HG03571 (cell line): ENCODE measurements at regions not wholly inside any gene's neighbourhood (a gene's known extent, or its start where the extent isn't known, plus 50 kb on each side); places are given as distances from the start of the nearest gene placed in this dataset.

Experiments
- ATAC-seq: cut with Tn5 transposase; IDR thresholded peaks from one replicate; pipeline ENCODE4 v1.9.1; 2021; ENCODE audit not compliant: unreplicated experiment

DNA sequence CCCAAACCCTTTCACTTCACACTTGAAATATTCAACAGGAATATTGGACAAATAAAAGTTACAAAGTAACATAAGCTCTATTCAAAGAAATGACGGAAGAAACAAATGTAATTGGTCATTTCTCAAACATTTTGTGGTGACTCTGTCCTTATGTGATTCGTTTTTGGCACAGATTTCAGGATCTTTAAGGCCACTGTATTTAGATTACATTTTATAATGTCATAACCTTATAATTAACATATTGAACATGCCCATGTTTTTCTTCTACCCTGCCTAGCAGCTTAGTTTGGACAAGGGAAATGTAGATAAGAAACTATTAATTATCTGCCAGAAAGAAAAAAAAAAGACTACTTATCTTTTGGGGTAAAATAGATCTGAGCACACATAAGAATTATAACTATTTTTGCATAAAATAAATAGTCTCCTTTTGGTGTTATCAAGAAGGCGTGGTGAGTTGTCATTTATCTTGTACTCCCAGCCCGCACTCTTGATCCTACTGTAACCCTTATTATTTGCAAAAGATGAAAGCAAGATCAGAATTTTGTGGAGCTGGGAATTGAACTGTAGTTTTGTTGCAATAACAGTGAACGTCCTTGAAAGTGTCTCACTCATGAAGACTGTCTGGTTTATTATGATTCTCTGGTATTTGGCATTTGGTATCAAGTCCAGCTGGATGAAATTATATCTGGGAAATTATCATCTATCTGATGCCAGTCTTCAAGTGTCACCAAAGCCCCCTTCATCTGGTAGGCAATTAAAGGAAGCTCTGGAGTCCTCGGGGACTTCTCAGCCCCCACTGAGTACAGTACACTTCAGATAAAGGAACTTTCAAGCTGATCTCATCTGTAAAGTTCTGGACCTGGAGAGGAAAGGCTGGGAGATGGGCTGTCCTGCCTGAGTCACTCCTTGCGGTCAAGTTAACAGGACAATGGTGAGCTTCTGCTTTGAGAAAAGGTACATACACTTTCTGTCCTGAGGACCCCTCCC, 175.7 kb upstream of the INHBA start:
- no peak for ATAC-seq

- ATAC-seq = no peak
These were observed 174.2 kb upstream of the INHBA start for GRCh38 chr7:41877118-41877517.

- ATAC-seq = no peak
These were observed 172.6 kb upstream of the INHBA start for GRCh38 chr7:41875513-41875912.

- no peak for ATAC-seq
These were observed 171.4 kb upstream of the INHBA start for GRCh38 chr7:41874201-41874785.

DNA sequence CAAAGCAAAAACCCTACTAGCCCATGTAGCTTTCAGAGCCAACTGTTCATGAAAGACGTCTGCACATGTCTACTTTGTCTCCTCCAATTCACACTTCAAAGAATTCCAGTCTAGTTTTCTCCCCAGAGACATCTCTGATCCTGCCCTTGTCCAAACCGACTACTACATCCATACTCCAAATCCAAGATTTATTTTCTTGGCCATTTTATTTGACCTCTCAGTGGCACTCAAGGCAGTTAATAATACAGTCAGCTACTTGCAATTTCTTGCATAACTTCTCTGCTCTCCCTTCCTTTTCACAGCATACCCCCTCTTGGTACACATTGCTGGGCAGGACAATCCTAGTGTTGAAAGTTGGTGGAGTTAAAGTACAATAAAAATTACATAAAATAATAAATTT, 170.9 kb upstream of the INHBA start:
- ATAC-seq = no peak

DNA sequence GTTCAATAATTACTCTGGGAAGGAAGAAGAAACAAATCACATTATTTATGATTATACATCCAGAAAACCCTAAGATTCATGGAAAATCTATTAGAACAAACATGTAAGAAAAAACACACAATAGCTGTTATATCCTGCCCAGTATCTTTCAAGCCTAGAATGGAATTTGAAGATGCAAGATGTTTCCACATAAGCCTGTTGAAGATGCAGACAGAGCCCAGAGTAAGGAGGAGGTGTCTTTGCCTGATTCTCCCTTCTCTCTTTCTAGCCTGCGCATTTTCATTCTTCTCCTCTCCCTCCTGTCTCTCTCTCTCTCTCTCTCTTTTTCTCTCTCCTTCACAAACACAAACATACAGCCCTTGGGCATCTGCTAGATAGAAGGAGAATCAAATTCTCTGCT, 170.1 kb upstream of the INHBA start:
- ATAC-seq = no peak

- no peak for ATAC-seq
These were observed 167.7 kb upstream of the INHBA start for GRCh38 chr7:41870461-41871138.

DNA sequence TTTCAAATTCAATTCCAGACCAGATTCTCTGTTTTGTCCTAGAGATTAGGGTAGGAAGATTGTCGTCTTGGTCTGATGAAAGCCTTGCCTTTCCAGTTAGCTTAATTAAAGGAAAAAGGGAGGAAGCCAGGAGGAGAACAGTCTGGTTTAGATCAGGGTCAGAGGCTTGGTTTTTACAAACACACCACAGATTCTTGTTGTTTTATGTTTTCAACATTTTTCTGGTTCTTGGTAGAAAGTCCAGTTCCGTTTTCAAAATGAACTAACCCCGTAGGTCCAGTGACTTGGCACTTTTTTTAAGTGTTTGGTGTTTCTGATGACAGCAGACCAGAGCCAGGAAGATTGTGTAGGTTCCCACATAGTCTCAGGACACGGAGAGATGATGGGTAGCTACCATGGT, 167.1 kb upstream of the INHBA start:
- ATAC-seq = no peak

- no peak for ATAC-seq
These were observed 166.7 kb upstream of the INHBA start for GRCh38 chr7:41869596-41869995.

GRCh38 chr7:41869091-41869490, 166.2 kb upstream of the INHBA start:
- no peak for ATAC-seq

- no peak for ATAC-seq
These were observed 164.9 kb upstream of the INHBA start for GRCh38 chr7:41867639-41868280.

DNA sequence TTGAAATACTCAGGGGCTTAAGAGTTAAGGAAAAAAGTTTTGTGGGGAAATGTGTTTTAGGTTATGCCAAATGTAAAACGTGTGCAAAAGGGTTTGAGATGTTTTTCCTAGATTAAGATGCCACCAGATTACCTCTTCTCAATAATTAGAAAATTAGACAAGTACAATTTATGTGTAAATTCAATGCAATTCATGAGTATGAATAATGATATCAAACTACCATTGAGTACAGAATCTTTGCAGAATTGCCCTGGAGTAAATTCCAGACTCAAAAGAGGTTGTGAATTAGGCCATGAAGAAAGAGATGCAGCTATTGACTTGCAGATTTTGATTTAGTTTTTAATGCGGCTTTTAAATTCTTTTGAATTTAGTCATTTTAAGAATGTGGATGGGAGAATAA, 159.4 kb upstream of the INHBA start:
- no peak for ATAC-seq

GRCh38 chr7:41861642-41862041, 158.8 kb upstream of the INHBA start:
- ATAC-seq = no peak

GRCh38 chr7:41858201-41858600, 155.3 kb upstream of the INHBA start:
- ATAC-seq = no peak

- ATAC-seq = no peak
These were observed 152.9 kb upstream of the INHBA start for GRCh38 chr7:41855798-41856197.

GRCh38 chr7:41847606-41848005, 144.7 kb upstream of the INHBA start:
- no peak for ATAC-seq

GRCh38 chr7:41847151-41847550, 144.3 kb upstream of the INHBA start:
- no peak for ATAC-seq

DNA sequence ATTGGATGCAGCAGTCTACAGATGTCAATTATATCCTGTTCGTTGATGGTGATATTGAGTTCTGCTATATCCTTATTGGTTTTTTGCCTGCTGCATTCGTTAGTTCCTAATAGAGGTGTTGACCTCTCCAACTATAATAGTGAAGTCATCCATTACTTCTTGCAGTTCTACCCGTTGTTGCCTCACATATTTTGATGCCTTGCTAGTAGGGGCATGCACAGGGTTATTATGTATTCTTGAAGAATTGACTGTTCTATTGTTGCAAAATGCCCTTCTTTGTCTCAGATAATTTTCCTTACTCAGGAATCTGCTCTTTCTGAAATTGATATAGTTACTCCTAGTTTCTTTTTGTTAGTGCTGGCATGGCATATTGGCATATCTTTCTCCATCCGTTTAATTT, 140.1 kb upstream of the INHBA start:
- ATAC-seq = no peak

DNA sequence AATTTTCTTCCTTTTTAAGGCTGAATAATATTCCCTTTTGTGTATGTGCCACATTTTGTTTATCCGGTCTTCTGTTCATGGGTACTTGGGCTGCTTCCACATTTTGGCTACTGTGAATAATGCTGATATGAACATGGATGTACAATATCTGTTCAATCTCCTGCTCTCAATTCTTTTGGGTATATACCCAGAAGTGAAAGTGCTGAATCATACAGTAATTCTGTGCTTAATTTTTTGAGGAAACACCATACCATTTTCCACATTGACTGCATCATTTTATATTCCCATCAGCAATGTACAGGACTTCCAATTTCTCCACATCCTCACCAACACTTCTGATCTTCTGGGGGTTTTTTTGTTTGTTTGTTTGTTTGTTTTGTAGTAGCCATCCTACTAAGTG, 135.0 kb upstream of the INHBA start:
- no peak for ATAC-seq

DNA sequence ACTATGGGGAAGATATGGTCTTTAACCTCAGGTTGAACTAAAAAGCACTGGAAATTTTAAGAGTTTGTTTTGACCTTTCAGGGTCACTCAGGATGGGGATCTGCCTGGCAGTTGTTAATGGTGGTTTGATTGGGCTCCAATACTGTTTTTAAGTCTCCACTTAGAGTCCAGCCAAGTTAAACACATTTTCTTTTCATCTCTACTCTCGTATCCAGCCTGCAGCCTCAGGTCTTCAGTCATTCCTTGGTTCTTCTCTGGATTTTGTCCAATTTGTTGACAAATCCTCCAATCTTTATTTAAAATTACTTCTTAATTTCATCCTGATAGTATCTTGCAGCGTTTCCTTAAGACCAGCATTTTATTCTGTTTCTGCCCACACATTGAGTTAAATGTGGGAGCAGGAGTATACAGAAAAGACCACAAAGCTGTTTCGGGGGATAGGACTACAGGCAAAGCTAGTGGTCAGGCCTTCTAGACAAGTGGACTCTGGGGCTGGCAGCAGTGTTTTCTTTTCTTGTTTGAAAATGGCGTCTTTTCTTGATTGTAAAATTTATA, 133.2 kb upstream of the INHBA start:
- no peak for ATAC-seq
